NOMO-1 (cell line): ENCODE measurements at regions not wholly inside any gene's neighbourhood (a gene's known extent, or its start where the extent isn't known, plus 50 kb on each side); places are given as distances from the start of the nearest gene placed in this dataset.

Source experiments
- DNase-seq, 2 experiments: peaks; one replicate each; lab custom pipeline; 2025; ENCODE audit not compliant: unreplicated experiment in 2 of 2; lab: John Stamatoyannopoulos, UW

DNA sequence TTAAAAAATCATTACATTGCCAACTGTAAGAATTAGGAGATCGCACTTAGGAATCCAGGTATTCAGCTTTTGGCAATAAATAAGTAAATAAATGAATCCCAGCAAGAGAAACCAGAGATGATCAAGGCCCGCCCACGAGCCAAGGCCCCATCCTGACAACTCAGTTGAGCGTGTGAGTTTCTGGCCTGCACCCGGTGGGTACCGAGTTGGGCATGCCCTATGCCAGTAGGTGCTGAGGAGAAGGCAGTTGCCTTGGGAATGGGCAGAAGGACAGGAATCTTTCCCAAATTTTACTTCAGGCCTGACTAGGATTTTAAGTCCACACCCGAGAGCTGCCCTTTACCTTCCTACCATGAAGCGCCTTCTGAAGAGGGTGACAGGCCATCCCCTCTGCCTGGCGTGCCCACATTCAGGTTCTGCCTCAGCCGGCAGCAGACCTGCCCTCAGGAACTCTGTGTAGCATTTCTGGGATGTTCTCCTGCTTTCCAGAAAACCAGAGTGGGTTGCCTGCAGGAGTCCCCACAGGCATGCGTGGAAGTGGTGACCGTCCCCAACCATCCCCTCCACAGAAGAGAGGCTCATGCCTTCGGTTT is 99.3 kb upstream of the ALDH1A3 start:
- DNase-seq = no peak

DNA sequence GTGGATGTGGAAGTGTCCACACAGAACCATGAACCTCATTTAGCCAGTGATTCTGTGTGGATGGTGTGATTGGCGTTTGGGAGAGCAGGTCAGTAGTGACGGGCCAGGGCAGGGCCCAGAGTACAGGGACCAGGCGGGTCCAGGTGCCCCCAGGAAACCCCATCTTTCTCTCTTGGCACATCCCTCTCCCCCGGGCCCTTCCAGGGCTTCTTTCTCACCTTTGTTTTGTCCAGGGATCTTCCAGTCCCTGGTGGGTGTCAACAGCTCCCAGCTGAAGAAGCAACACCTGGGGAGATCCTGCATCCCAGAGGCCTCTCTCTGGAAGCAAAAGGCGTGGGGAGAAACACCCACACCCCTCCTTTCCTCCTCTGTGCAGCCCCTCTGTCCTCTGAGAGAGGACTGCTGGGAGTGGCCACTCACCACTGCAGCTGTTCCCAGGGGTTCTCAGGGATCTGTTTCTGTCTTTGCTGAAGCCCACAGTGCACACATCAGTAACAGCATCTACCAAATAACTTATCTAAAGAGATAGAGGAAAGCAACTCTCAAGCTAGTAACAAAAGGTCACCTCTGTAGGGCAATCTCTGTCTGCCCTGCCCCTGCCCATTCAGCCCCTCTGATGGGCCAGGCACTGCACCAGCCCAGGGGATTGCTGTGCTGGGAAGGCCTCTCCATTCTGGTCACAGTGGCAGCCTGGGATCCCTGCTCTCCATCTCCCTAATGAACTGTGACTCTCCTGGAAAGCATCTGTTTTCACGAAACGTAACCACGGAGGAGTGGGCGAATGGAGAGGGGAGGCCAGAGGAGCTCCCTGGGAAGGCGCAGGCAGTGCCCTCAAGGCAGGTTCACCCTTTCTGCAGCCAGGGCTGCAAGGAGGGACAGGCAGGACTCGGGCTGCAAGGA is 98.3 kb upstream of the ALDH1A3 start:
- DNase-seq = no peak

DNA sequence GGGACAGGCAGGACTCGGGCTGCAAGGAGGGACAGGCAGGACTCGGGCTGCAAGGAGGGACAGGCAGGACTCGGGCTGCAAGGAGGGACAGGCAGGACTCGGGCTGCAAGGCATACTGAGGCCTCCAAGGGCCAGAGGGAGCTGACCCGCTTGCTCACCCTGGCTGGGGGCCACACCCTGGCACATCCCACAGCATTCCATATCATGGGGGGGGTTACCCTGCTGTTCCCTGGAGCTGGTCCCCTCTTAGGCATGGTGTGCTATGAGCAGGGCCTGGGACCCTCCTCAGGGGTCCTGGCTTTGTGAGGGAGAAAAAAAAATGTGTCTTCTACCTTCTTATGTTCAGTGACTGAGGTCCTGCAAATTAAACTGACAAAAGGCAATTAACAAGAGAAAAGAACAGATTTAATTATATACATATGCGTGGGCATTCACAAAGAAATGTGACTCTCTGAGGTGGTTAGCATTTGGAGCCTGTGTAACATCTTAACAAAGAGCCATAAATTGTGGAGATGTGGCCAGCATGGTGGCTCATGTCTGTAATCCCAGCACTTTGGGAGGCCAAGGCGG is 97.6 kb upstream of the ALDH1A3 start:
- no peak for DNase-seq

DNA sequence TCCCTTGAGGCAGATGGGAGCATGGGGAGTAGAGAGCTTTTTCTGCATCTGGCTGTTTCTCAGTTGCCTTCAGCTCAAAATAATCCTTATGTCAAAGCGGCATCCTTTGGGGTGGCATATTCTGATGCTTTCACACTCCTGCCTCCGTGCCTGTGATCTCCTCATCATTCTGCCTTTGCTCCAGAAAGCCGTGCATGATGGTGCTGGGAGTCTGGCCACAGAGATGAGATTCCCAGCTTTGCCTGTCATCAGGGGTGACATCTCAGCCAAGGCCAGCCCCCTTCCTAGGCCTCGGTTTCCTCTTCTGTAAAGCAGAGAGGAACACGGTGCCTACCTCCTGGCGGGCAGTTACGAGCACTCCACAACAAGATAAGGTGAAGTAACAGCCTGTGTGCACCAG is 96.3 kb upstream of the ALDH1A3 start:
- no peak for DNase-seq

DNA sequence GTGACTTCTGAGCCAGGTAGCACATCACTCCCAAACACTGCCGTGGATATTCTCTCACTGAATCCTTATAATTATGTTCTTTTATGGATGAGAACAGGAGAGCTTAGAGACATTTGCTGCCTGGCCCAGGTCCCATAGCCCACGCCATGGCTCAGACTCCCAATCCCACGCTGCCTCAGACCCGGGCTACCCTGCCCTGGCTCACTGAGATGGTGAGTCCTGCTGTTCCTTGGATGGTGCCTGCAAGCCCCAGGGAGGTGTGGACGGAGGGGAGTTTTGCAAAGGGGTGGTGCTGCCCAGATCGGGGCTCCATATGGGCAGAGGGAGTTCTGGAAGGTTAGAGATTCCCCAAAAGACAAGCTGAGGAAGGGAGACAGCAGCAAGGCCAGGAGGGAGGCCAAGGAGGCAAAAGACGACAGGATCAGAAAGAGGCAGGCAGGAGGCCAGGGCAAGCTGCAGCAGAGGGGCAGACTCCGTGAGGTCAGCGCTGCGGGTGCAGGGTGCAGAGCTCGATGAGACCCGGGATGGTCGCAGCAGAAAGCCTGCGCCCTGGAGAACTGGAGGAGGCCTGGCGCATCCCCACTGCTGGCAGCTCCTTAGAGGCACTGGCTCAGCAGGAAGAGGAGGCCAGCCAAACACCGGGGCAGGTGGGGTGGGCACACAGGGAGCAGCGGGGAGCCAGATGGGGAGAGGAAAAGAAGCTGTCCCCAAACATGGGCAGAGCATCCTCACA is 95.7 kb upstream of the ALDH1A3 start:
- DNase-seq = no peak

DNA sequence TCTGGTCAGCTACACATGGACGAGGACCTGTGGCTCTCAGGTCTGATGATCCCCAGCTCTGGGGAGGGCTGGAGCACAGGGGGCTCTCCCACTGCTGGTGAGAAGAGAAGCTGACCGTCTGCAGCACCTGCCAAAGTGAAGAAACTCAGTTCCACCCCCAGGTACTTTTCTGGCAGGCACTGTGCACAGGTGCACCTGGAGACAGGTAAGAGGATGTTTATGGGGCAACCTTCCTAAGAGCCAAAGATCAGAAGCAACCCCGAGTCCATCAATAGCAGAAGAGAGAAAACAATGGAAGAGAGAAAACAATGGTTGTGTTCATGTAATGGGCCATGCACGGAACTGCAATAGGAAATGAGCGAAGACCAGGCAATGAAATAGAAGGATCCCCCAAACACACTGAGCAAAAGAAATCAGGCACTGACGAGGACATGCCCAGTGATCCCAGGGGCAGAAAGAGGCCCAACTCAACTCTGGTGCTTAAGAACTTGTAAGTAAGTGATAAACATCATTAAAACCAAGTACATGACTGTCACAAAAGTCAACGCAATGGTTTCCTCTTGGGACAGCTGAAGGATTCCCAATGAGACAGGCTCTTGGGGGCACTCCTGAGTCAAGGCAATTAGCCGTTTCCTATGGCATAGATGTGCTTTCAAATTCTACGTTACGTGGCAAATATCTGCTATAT is 95.0 kb upstream of the ALDH1A3 start:
- DNase-seq = no peak

DNA sequence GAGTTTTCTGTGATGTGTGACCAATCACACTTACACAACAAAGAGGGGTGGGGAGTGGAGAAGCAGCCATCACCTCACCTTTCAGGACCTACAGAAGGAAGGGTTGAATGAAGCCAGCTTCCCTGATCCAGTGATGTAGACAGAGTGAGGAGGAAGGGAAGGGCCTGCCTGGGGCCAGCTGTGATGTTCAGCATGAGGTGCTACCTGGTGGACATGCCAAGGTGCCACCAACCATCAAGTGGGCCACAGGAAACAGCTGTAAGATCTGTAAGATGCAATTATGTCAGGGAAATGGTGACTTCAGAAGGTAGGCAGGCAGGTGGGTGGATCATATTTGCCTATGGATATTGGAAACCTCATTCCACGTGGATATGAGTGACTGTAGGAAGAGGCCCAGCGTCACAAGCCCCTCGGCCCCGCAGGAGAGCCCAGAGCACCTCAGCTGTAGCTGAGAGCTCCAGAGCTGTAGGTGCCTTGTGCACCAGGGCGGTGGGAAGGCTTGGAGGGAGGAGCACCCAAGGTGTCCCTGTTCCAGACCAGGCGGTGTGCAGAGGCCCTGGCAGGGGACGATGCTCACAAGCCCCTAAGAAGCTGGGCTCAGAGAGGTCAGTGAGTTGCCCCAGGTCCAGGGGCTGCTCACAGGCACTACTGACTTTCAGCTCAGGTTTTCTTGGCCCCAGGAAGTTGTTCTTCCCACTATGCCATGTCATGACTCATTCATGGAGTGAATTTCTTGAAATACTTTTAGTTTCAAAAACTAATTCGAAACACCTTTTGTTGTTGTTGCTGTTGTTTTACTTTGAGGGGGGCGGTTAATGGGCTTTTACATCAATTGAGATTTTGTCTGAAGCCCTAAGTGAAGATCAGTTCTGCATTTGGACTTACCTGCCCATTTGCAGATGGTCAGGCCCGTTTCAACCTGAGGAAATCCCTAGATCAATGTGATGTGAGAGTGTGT is 94.2 kb upstream of the ALDH1A3 start:
- DNase-seq = no peak

DNA sequence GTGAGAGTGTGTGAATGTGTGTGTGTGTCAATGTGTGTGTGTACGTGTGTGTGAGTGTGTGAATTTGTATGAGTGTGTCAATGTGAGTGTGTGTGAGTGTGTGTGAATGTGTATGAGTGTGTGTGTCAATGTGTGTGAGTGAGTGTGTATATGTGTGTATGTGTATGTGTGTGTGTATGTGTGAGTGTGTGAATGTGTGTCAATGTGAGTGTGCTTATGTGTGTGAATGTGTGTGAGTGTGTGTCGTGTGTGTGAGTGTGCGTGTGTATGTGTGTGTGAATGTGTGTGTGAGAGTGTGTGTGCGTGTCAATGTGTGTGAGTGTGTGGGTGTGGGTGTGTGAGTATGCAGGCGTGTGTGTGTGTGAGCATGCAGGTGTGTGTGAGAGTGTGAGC is 93.5 kb upstream of the ALDH1A3 start:
- no peak for DNase-seq

DNA sequence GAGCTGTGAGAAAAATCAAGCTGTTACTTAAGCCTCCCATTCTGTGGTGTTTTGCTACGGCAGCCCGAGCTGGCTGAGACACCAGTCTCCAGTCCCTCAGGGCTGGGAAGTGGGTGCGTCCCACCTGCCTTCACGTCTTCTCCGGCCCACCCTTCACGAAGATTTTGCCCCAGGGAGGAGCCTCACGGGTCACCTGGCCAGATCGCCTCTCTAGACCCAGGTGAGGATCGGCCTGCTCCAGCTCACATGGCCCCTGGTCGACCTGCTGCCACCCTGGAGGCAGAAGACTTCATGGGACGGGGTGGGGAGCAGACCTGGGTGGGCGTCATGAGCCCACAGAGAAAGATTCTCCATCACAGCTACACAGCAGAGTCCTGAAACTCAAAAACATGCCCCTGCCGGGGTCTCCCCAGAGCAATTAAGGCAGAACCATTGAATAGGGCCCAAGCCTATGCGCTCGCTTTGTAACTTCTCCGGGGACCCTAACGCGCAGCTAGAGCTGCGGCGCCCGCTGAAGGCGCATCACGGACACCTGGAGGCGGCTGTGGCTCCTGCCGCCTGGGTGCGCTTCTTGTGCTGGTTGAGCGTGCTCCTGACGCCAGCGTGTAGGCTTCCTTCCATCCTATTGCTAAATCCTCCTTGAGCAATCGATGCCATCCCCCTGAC is 92.6 kb upstream of the ALDH1A3 start:
- DNase-seq = no peak

DNA sequence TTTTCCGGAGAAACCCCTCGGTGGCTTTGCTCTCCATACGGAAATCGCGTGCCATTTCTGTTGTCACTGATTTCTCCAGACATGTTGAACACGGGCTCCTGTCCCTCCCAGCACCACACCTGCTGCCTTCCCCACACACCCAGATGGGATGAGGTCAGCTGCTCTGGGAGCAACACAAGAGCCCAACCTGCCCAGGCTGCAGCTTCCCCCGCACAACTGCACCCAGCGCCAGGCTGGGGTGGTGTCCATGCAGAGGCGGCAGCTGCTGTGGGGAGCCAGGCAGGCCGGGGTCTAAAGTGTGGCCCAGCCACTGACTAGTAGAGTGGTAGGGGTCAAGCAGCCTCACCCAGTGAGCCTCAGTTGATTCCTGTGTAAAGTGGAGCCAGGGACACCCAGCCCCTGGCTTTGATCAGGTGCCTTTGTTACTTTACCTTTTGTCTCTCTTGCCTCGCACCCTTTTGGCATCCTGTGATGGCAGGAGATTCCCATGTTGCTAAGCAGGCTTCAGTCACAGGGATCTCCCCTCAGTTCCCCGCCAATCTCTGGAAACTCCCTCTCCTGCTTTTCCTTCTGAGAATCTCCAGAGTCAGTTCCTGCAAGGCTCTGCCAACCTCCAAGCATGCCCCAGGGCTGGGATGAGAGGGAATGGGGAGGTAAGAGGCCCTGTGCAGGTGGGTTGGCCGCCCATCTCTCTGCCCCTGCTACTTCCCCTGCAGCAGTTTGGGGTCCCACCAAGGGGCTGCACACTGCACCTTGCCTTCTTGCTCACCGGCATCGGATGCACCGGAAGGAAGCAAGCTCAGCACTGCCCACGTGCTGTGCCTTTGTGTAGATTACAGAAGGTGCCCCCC is 91.8 kb upstream of the ALDH1A3 start:
- no peak for DNase-seq

DNA sequence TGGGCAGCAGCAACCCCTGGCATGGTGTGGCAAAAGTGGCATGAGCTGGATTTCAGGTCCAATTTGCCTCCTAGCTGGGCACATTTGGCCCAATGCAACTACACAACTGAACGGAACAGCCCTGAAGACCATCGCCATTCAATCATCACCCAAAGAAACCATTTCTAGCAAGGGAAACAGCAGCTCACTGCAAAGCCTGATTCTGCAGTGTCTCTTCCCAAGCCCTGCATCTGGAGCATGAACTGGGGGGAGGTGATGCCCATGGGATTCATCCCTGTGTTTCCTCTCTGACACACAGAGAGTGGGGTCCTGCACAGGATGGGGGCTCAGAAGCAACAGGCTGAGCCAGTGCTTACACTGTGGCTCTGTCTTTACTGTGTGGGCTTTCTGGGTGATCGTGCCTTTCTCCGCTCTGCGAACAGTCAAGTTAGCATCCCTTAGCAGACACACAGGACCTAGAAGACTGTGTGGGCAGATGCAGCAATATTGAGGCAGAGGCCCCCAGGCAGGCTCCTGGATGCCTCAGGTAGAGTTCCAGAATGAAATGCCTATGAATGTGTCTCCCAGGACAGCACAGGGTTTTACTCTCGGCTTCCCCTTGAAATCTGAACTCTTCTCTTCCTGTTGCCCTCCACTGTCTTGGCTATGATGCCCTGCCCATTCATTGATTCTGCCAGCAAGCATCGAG is 91.1 kb upstream of the ALDH1A3 start:
- no peak for DNase-seq

DNA sequence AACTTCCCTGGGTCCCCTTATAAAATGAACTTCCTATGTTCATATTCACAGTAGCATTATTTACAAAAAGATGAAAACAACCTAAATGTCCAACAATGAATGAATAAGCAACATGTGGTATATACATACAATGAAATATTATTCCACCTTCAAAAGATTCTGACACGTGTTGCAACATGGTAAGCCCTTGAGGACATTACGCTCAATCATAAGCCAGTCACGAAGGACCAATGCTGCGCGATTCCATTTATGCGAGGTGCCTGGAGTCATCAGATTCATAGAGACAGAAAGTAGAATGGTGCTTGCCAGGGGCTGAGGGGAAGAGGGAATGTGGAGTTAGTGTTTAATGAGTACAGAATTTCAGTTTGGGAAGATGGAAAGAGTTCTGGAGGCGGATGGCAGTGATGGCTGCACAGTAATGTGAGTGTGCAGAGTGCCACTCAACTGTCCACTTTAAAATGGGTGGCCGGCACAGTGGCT is 88.8 kb upstream of the ALDH1A3 start:
- no peak for DNase-seq

DNA sequence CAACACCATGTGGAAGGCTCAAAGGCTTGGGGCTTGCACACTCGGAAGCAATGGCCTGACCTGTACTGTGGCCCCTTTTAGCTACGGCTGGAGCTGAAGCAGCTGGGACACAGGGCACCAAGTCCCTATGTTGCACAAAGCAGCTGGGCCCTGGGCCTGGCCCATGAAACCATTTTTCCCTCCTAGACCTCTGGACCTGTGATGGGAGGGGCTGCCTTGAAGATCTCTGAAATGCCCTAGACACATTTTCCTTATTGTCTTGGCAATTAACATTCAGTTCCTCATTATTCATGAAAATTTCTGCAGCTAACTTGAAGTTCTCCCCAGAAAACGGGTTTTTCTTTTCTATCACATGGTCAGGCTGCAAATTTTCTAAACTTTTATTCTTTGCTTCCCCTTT is 85.6 kb upstream of the ALDH1A3 start:
- DNase-seq = no peak

DNA sequence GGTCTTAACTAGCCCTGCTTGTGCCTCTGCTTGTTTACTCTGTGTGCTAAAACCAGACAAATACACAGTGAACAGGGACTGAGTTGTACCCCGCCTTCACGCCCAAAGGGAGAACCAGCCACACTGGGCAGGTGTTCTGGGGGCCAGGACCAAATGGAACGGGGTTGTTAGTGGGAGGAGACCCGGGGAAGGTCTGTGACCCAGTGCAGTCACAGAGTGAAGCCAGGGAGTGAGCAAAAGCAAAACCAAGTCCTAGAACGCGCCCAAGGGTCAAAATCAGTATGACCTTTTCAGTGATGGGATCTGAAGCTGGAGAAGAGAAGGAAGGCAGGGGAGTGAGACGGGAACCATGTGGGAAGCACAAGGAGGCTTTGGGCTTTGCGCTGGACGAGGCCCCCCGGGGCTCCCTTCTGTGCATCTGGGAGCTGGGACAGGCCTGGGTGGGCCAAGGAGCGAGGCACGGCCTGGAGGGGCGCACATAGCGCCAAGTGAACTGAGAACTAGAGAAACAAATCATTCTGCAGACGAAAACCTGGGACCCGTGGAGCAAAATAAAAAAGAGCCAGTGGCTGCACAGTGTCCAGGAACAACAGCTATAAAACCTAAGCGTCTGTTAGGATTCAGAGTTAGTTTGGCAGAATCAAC is 78.3 kb upstream of the ALDH1A3 start:
- no peak for DNase-seq

DNA sequence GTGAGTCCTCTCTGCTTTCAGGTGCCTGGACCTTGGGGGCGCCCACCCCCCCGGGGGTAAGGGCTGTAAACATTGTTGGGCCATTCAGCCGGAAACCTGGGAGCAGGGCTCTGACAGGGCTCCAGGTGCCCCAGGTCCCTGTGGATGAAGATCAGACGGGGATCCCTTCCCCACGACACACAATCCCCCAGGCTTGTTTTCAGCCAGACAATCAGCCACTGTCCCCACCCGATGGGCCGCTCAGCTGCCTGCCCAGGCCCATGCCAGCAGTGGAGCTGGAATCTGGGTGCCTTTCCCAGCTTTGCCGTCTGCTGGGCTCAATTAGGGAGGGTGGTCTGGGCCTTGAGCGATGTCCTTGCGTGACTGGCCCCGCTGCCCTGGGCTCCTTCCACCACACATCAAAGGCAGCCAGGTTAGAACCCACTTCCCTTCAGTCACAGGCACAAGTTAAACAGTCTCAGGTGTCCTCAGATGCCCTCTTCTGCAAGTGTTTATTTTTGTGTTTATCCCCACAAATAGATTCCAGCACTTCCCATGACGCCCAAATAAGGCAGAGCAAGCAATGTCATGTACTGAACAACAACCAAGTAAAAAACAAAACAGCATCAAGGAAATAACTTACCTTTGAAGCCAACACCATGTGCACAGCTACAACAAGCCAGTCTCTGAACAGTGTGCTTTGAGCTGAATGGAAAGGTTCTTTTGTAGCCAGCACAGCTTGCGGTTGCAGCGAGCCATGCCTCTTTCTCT is 77.0 kb upstream of the ALDH1A3 start:
- DNase-seq = no peak

DNA sequence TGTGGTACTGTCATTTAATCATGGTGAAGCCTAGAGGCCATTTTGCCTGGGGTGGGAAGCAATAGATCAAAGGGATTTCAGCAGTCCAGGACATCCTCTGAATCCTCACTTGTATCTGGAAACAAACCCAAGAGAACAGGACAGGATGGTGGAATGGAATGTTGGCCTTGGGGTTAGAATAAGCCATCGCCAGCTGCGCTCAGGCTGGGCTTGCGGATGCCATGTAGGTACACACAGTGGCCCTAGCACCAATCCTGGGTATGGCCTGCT is 76.5 kb upstream of the ALDH1A3 start:
- no peak for DNase-seq

DNA sequence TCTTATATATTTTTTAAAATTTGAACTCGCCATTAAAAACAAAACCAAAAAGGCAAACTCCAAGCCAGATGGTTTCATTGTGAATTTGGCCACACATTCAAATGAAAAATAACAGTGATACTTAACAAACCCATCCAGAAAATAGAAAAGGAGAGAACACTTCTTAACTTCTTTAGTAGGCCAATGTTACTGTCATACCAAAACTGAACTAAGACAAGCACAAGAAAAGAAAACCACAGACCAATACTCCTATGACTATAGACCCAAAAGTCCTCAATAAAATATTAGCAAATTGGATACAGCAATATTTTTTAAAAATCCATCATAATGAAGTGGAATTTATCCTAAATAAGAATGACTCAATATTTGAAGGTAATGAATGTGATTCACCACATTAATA is 73.5 kb upstream of the ALDH1A3 start:
- DNase-seq = no peak
